Choroid plexus epithelial cell (primary cell): ENCODE measurements at regions not wholly inside any gene's neighbourhood (a gene's known extent, or its start where the extent isn't known, plus 50 kb on each side); places are given as distances from the start of the nearest gene placed in this dataset.

Source experiments
- DNase-seq: peaks from one replicate; pipeline ENCODE4 v3.0.0-alpha.2; 2010; ENCODE audit warnings: low read depth
- H3K4me3 ChIP-seq: 2 replicates; pipeline ENCODE4 v1.5.1; 2011; ENCODE audit warnings: low read depth, mild to moderate bottlenecking, control low read depth, low read length, moderate library complexity
- CTCF ChIP-seq: conservative IDR thresholded peaks from 2 replicates; pipeline ENCODE4 v1.5.1; 2011; ENCODE audit warnings: low read depth, mild to moderate bottlenecking, control low read depth, inconsistent platforms, low read length, moderate library complexity

- no peak for TF ChIP-seq CTCF
- H3K4me3 ChIP-seq = no peak overlapping the region
- DNase-seq = no peak
These were observed 610.8 kb downstream of the LMO4 start for GRCh38 chr1:87939444-87939843.

- no peak overlapping the region for H3K4me3 ChIP-seq
- TF ChIP-seq CTCF = no peak
- DNase-seq = no peak
These were observed 611.7 kb downstream of the LMO4 start for GRCh38 chr1:87940421-87940820.

- no peak for TF ChIP-seq CTCF
- no peak overlapping the region for H3K4me3 ChIP-seq
- no peak for DNase-seq
These were observed 612.8 kb downstream of the LMO4 start for GRCh38 chr1:87941337-87941946.

GRCh38 chr1:87942165-87942564 lies 613.5 kb downstream of the LMO4 start:
- DNase-seq = peak; percentile 11
- no peak for TF ChIP-seq CTCF
- H3K4me3 ChIP-seq = no peak overlapping the region

GRCh38 chr1:87949711-87950110 lies 621.0 kb downstream of the LMO4 start:
- H3K4me3 ChIP-seq = no peak overlapping the region
- no peak for DNase-seq
- no peak for TF ChIP-seq CTCF

- TF ChIP-seq CTCF = no peak
- no peak overlapping the region for H3K4me3 ChIP-seq
- DNase-seq = no peak
These were observed 621.7 kb downstream of the LMO4 start for GRCh38 chr1:87950369-87950768.

GRCh38 chr1:87951409-87951808 lies 622.7 kb downstream of the LMO4 start:
- no peak overlapping the region for H3K4me3 ChIP-seq
- no peak for DNase-seq
- no peak for TF ChIP-seq CTCF
